ENCODE measurements at regions not wholly inside any gene's neighbourhood (a gene's known extent, or its start where the extent isn't known, plus 50 kb on each side); places are given as distances from the start of the nearest gene placed in this dataset.

DNA sequence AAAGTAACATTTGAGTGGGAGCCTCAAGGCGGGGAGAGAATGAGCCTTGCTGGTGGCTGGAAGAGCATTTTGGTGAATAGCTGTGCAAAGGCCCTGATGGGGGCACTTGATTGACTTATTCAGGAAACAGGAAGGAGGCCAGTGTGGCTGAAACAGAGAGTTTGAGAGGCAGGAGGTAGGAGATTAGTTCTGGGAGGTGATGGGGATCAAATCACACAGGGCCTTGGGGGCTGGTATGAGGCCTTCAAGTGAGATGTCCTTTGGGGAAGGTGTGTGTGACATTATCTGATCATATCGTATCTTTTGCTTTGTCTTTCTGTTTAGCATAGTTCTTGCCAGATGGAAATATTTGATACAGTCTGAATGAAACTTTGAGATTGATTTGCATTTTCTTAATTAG, 172.3 kb downstream of the TENT4A start:
- intact Hi-C loops (cut with DNase I; ENCODE audit: low total_unique reads) (no loop called here), in situ Hi-C loops (cut with MboI; ENCODE audit: low sequenced_read_pairs in 4 of 4) (no loop called here)
- ATAC-seq (no peak), DNase-seq (no peak)
- no peaks in the 10 kb centered on the region for H3K36me3 ChIP-seq
- TF ChIP-seq POLR2A (IDR thresholded peaks at IDR 0.05) = no peak
- TF ChIP-seq CTCF (IDR thresholded peaks at IDR 0.05 in 4 of 5, conservative IDR thresholded peaks at IDR 0.05 in 1 of 5) = no peak
- H3K27me3 ChIP-seq = no peaks in the 10 kb centered on the region
- H3K4me3 ChIP-seq = no peak overlapping the region
- peaks cover 0 to 19% (median 9%) of the 10 kb centered on the region in 3 donors for H3K9me3 ChIP-seq
- no peaks in the 10 kb centered on the region for H3K4me1 ChIP-seq
- H3K27ac ChIP-seq = no peak overlapping the region

- TF ChIP-seq CTCF (IDR thresholded peaks at IDR 0.05 in 4 of 5, conservative IDR thresholded peaks at IDR 0.05 in 1 of 5) (no peak), POLR2A (IDR thresholded peaks at IDR 0.05) (no peak)
- Histone ChIP-seq H3K27me3 (no peaks in the 10 kb centered on the region), H3K4me1 (no peaks in the 10 kb centered on the region), H3K9me3 (peaks cover 0 to 19% (median 9%) of the 10 kb centered on the region in 3 donors), H3K4me3 (no peak overlapping the region), H3K27ac (no peak overlapping the region), H3K36me3 (no peaks in the 10 kb centered on the region)
- in situ Hi-C loops (cut with MboI; ENCODE audit: low sequenced_read_pairs in 4 of 4) (no loop called here), intact Hi-C loops (cut with DNase I; ENCODE audit: low total_unique reads) (no loop called here)
- ATAC-seq (no peak), DNase-seq (no peak)
Observed at GRCh38 chr5:6886866-6887265, 173.6 kb downstream of the TENT4A start.

DNA sequence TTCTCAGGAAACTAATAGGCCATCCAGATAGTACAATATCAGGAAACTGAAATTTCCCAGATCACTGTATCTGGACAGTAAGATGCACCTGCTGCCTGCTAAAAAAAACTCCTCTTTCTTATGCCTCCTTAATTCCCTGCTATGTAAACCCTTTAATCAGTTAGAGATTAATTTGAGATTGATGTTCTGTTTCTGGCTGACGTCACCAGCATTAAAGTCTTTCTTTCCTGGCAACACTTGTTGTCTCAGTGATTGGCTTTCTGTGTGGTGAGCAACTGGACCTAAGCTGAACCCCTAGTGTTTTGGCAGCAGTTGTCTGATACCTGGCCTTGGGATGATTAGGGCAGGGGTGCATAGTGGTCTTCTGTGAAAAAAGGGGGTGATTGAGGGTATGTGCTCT, 175.8 kb downstream of the TENT4A start:
- H3K4me3 ChIP-seq = no peak overlapping the region
- in situ Hi-C loops (cut with MboI; ENCODE audit: low sequenced_read_pairs in 4 of 4) (no loop called here), intact Hi-C loops (cut with DNase I; ENCODE audit: low total_unique reads) (no loop called here)
- no peaks in the 10 kb centered on the region for H3K36me3 ChIP-seq
- peaks cover 0 to 19% (median 9%) of the 10 kb centered on the region in 3 donors for H3K9me3 ChIP-seq
- H3K27ac ChIP-seq = no peak overlapping the region
- DNase-seq (no peak), ATAC-seq (no peak)
- no peaks in the 10 kb centered on the region for H3K4me1 ChIP-seq
- H3K27me3 ChIP-seq = no peaks in the 10 kb centered on the region
- no peak for TF ChIP-seq POLR2A (IDR thresholded peaks at IDR 0.05)
- no peak for TF ChIP-seq CTCF (IDR thresholded peaks at IDR 0.05 in 4 of 5, conservative IDR thresholded peaks at IDR 0.05 in 1 of 5)

- no peaks in the 10 kb centered on the region for H3K36me3 ChIP-seq
- no peaks in the 10 kb centered on the region for H3K27me3 ChIP-seq
- in situ Hi-C loops (cut with MboI; ENCODE audit: low sequenced_read_pairs in 4 of 4) = no loop called here
- intact Hi-C loops (cut with DNase I; ENCODE audit: low total_unique reads) = no loop called here
- H3K4me1 ChIP-seq = no peaks in the 10 kb centered on the region
- no peak for TF ChIP-seq POLR2A (IDR thresholded peaks at IDR 0.05)
- TF ChIP-seq CTCF (IDR thresholded peaks at IDR 0.05 in 4 of 5, conservative IDR thresholded peaks at IDR 0.05 in 1 of 5) = no peak
- ATAC-seq (peak in 1 of 2 donors; percentile 33), DNase-seq (no peak)
- no peak overlapping the region for H3K4me3 ChIP-seq
- peaks cover 0 to 4% (median 0%) of the 10 kb centered on the region in 3 donors for H3K9me3 ChIP-seq
- H3K27ac ChIP-seq = no peak overlapping the region
Observed at GRCh38 chr5:6899221-6899620, 186.0 kb downstream of the TENT4A start.

All from gastrocnemius medialis (tissue), 4 donors.